MM.1S (cell line): ENCODE measurements at regions not wholly inside any gene's neighbourhood (a gene's known extent, or its start where the extent isn't known, plus 50 kb on each side); places are given as distances from the start of the nearest gene placed in this dataset.

ENCODE experiments used
- DNase-seq: peaks from one replicate; pipeline ENCODE4 v3.0.0-alpha.2; 2015
- H2AFZ ChIP-seq: fragments of 300-600 bp; sonication (generic); 2 replicates; pipeline ENCODE4 v1.6.0; 2016; ENCODE audit warnings: antibody characterized with exemption, low read length
- H3F3A ChIP-seq: fragments of 300-600 bp; sonication (generic); 2 replicates; pipeline ENCODE4 v1.6.1; 2016; ENCODE audit warnings: mild to moderate bottlenecking, antibody characterized with exemption, low read length, moderate library complexity, mixed read lengths; ENCODE audit not compliant: insufficient read depth
- H3K27ac ChIP-seq: fragments of 300-600 bp; sonication (generic); 2 replicates; pipeline ENCODE4 v1.5.1; 2016; ENCODE audit warnings: mild to moderate bottlenecking, low read length
- H3K27me3 ChIP-seq: fragments of 300-600 bp; sonication (generic); replicated peaks from 2 replicates; pipeline ENCODE4 v1.6.0; 2016; ENCODE audit warnings: low read length; ENCODE audit not compliant: insufficient read depth
- H3K36me3 ChIP-seq: fragments of 300-600 bp; sonication (generic); replicated peaks from 2 replicates; pipeline ENCODE4 v1.6.1; 2016; ENCODE audit warnings: mild to moderate bottlenecking, low read length, mixed read lengths; ENCODE audit not compliant: insufficient read depth
- H3K4me1 ChIP-seq: fragments of 300-600 bp; sonication (generic); 2 replicates; pipeline ENCODE4 v1.6.1; 2016; ENCODE audit warnings: low read length, mixed read lengths
- H3K4me2 ChIP-seq: fragments of 300-600 bp; sonication (generic); 2 replicates; pipeline ENCODE4 v1.6.0; 2016; ENCODE audit warnings: low read depth, low read length
- H3K4me3 ChIP-seq: fragments of 300-600 bp; sonication (generic); 2 replicates; pipeline ENCODE4 v1.5.1; 2016; ENCODE audit warnings: low read length, mixed read lengths
- H3K79me2 ChIP-seq: fragments of 300-600 bp; sonication (generic); 2 replicates; pipeline ENCODE4 v1.6.1; 2016; ENCODE audit warnings: mixed run types, low read length, mixed read lengths
- H3K9ac ChIP-seq: fragments of 300-600 bp; sonication (generic); 2 replicates; pipeline ENCODE4 v1.6.1; 2016; ENCODE audit warnings: low read length, mixed read lengths
- H3K9me2 ChIP-seq: fragments of 300-600 bp; sonication (generic); replicated peaks from 2 replicates; pipeline ENCODE4 v1.6.1; 2016; ENCODE audit warnings: mild to moderate bottlenecking, low read length, mixed read lengths; ENCODE audit not compliant: insufficient read depth
- H3K9me3 ChIP-seq: fragments of 300-600 bp; sonication (generic); replicated peaks from 2 replicates; pipeline ENCODE4 v1.6.1; 2016; ENCODE audit warnings: mild to moderate bottlenecking, low read length, mixed read lengths; ENCODE audit not compliant: insufficient read depth
- H4K20me1 ChIP-seq: fragments of 300-600 bp; sonication (generic); 2 replicates; pipeline ENCODE4 v1.6.1; 2016; ENCODE audit warnings: mild to moderate bottlenecking, low read length, moderate library complexity, mixed read lengths; ENCODE audit not compliant: insufficient read depth
- CTCF ChIP-seq: fragments of 300-600 bp; sonication (generic); IDR thresholded peaks from 2 replicates; pipeline ENCODE4 v1.5.1; 2016; ENCODE audit warnings: antibody characterized with exemption, low read length, mixed read lengths
- EZH2 ChIP-seq: fragments of 300-600 bp; sonication (generic); optimal IDR thresholded peaks from 2 replicates; pipeline ENCODE3; 2017; ENCODE audit warnings: low read depth, mild to moderate bottlenecking, antibody characterized with exemption, low read length, mixed read lengths
- EZH2phosphoT487 ChIP-seq: fragments of 300-600 bp; sonication (generic); IDR thresholded peaks from 2 replicates; pipeline ENCODE4 v1.6.1; 2018; ENCODE audit warnings: antibody characterized with exemption, low read length

- H3K4me3 ChIP-seq, result no peak overlapping the region
- H3K27ac ChIP-seq, result no peak overlapping the region
- no peaks in the 10 kb centered on the region for H3F3A ChIP-seq
- no peaks in the 10 kb centered on the region for H3K79me2 ChIP-seq
- no peaks in the 10 kb centered on the region for H3K9me3 ChIP-seq
- no peak overlapping the region for H3K4me2 ChIP-seq
- TF ChIP-seq CTCF, result no peak
- TF ChIP-seq EZH2, result no peak
- no peak for TF ChIP-seq EZH2phosphoT487
- no peak for DNase-seq
- no peak overlapping the region for H2AFZ ChIP-seq
- H3K27me3 ChIP-seq, result no peaks in the 10 kb centered on the region
- H3K9me2 ChIP-seq, result no peaks in the 10 kb centered on the region
- no peak overlapping the region for H3K9ac ChIP-seq
- no peaks in the 10 kb centered on the region for H3K36me3 ChIP-seq
- H4K20me1 ChIP-seq, result no peaks in the 10 kb centered on the region
- H3K4me1 ChIP-seq, result no peaks in the 10 kb centered on the region
These were observed 1956.8 kb upstream of the PCDH10 start for GRCh38 chr4:131192318-131192717.

GRCh38 chr4:131207589-131207988 is 1941.5 kb upstream of the PCDH10 start:
- TF ChIP-seq EZH2 (no peak), CTCF (no peak), EZH2phosphoT487 (no peak)
- no peaks in the 10 kb centered on the region for H3K79me2 ChIP-seq
- H3F3A ChIP-seq, result no peaks in the 10 kb centered on the region
- no peak for DNase-seq
- H3K9me2 ChIP-seq, result no peaks in the 10 kb centered on the region
- H3K9ac ChIP-seq, result no peak overlapping the region
- peaks cover 8% of the 10 kb centered on the region; the same call in 1 of the 2 replicates for H3K4me1 ChIP-seq
- no peaks in the 10 kb centered on the region for H3K9me3 ChIP-seq
- no peaks in the 10 kb centered on the region for H4K20me1 ChIP-seq
- no peak overlapping the region for H3K27ac ChIP-seq
- H3K4me2 ChIP-seq, result no peak overlapping the region
- no peaks in the 10 kb centered on the region for H3K27me3 ChIP-seq
- H3K4me3 ChIP-seq, result no peak overlapping the region
- no peaks in the 10 kb centered on the region for H3K36me3 ChIP-seq
- no peak overlapping the region for H2AFZ ChIP-seq

- Histone ChIP-seq H3K27me3 (no peaks in the 10 kb centered on the region), H3K36me3 (no peaks in the 10 kb centered on the region), H3F3A (no peaks in the 10 kb centered on the region), H3K9ac (no peak overlapping the region; the same call in 1 of the 2 replicates), H3K4me2 (peak overlapping the region; percentile 80), H3K9me2 (no peaks in the 10 kb centered on the region), H3K9me3 (no peaks in the 10 kb centered on the region), H3K4me3 (peak overlapping the region; percentile 9; the same call in 1 of the 2 replicates), H3K27ac (peak overlapping the region; percentile 53; the same call in 1 of the 2 replicates), H2AFZ (peak overlapping the region; percentile 67), H4K20me1 (no peaks in the 10 kb centered on the region), H3K79me2 (no peaks in the 10 kb centered on the region), H3K4me1 (peaks cover 20% of the 10 kb centered on the region)
- peak; percentile 72 for DNase-seq
- TF ChIP-seq CTCF (no peak), EZH2 (no peak), EZH2phosphoT487 (no peak)
These were observed 1900.8 kb upstream of the PCDH10 start for GRCh38 chr4:131248314-131248713.
